ENCODE measurements at regions not wholly inside any gene's neighbourhood (a gene's known extent, or its start where the extent isn't known, plus 50 kb on each side); places are given as distances from the start of the nearest gene placed in this dataset.

DNA sequence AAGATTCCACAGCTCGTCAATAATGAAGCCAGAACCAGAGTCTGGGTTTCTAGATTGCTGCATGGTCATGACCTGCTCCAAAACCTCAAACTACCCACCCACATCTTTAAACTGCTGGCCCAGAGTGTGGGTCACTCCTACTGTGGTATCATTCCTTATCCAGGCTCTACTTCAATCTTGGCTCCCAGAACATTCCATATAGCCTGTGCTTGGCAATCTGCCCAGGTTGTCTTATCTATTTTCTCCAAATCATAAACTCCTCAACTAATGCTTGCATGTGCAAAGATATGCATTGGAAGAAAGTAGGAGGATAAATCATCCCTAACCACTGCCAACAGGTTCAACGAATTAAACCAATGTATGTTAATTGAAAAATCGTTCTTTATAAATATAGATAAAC, 169.7 kb downstream of the ANXA2 start:
- no peak overlapping the region for H2AFZ ChIP-seq (ENCODE audit: control insufficient read depth, low read depth, low read length)
- no peak for FAIRE-seq
- ChIA-PET RAD21 (ENCODE audit: unreplicated experiment) (no interaction called here), SMC1A (ENCODE audit: uncharacterized antibody, unreplicated experiment) (interaction anchor here (0.7 to 1.3 kb wide), 3 partner anchors 9 to 287 kb away, joined by 3 read pairs; no protein-coding TSS in a partner anchor), POLR2A (no interaction called here), CTCF (no interaction called here)
- peaks cover 0 to 1% of the 10 kb centered on the region in 2 experiments; a peak in 1 of 4 replicates for H3K27me3 ChIP-seq (replicated peaks in 1 of 2; ENCODE audit: control insufficient read depth in 2 of 2, insufficient read depth in 2 of 2, low read length in 1 of 2)
- H3K9me3 ChIP-seq (replicated peaks; ENCODE audit: control insufficient read depth, insufficient read depth, low read length), result no peaks in the 10 kb centered on the region
- H3K4me1 ChIP-seq (ENCODE audit: control insufficient read depth, insufficient read depth, low read length), result no peaks in the 10 kb centered on the region
- 17% methylated on average over 3 of the region's 3 CpGs for WGBS (ENCODE audit: insufficient coverage, insufficient replicate concordance, low lambda C conversion rate, missing lambda C conversion rate)
- in situ Hi-C loops (cut with MboI), result no loop called here
- H3K27ac ChIP-seq (ENCODE audit: control insufficient read depth, insufficient read depth), result no peak overlapping the region
- H4K20me1 ChIP-seq (ENCODE audit: control insufficient read depth, insufficient read depth), result no peaks in the 10 kb centered on the region
- H3K36me3 ChIP-seq (ENCODE audit: control insufficient read depth in 2 of 2, insufficient read depth in 2 of 2, low read length in 1 of 2), result no peaks in the 10 kb centered on the region
- BruUV-seq (replicated peaks), result no TSS peak
- no peak overlapping the region for H3K9ac ChIP-seq (ENCODE audit: control insufficient read depth, insufficient read depth, low read length)
- no peak for ATAC-seq
- no peak overlapping the region for H3K4me2 ChIP-seq (ENCODE audit: control insufficient read depth, insufficient read depth)
- no peak for DNase-seq (ENCODE audit: low read depth, low spot score)
- H3K4me3 ChIP-seq, result no peak overlapping the region
- H3K79me2 ChIP-seq (ENCODE audit: control insufficient read depth, insufficient read depth, low read length), result no peaks in the 10 kb centered on the region
- intact Hi-C loops (cut with micrococcal nuclease; ENCODE audit: unreplicated experiment), result no loop called here
- TF ChIP-seq ETV6 (conservative IDR thresholded peaks at IDR 0.05 in 1 of 2, IDR thresholded peaks at IDR 0.05 in 1 of 2; ENCODE audit: borderline replicate concordance in 1 of 2, low read depth in 1 of 2), result no peak
- no peak for TF ChIP-seq EP300 (IDR thresholded peaks at IDR 0.05; ENCODE audit: borderline replicate concordance in 1 of 2, control insufficient read depth in 1 of 2, low read depth in 2 of 2, low read length in 2 of 2)
- TF ChIP-seq FOXK2 (IDR thresholded peaks at IDR 0.05), result no peak
- TF ChIP-seq, protein P1, sequence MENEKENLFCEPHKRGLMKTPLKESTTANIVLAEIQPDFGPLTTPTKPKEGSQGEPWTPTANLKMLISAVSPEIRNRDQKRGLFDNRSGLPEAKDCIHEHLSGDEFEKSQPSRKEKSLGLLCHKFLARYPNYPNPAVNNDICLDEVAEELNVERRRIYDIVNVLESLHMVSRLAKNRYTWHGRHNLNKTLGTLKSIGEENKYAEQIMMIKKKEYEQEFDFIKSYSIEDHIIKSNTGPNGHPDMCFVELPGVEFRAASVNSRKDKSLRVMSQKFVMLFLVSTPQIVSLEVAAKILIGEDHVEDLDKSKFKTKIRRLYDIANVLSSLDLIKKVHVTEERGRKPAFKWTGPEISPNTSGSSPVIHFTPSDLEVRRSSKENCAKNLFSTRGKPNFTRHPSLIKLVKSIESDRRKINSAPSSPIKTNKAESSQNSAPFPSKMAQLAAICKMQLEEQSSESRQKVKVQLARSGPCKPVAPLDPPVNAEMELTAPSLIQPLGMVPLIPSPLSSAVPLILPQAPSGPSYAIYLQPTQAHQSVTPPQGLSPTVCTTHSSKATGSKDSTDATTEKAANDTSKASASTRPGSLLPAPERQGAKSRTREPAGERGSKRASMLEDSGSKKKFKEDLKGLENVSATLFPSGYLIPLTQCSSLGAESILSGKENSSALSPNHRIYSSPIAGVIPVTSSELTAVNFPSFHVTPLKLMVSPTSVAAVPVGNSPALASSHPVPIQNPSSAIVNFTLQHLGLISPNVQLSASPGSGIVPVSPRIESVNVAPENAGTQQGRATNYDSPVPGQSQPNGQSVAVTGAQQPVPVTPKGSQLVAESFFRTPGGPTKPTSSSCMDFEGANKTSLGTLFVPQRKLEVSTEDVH (IDR thresholded peaks at IDR 0.05; ENCODE audit: low read depth, partially characterized antibody), result no peak
- no peak for TF ChIP-seq HCFC1 (IDR thresholded peaks at IDR 0.05; ENCODE audit: low read length)
- TF ChIP-seq EZH2 (IDR thresholded peaks at IDR 0.05; ENCODE audit: borderline replicate concordance, control insufficient read depth, low read depth, low read length), result no peak
- no peak for TF ChIP-seq SRF (IDR thresholded peaks at IDR 0.05; ENCODE audit: low read depth in 2 of 2, low read length in 2 of 2)
- TF ChIP-seq, protein P2, sequence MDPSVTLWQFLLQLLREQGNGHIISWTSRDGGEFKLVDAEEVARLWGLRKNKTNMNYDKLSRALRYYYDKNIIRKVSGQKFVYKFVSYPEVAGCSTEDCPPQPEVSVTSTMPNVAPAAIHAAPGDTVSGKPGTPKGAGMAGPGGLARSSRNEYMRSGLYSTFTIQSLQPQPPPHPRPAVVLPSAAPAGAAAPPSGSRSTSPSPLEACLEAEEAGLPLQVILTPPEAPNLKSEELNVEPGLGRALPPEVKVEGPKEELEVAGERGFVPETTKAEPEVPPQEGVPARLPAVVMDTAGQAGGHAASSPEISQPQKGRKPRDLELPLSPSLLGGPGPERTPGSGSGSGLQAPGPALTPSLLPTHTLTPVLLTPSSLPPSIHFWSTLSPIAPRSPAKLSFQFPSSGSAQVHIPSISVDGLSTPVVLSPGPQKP (IDR thresholded peaks at IDR 0.05; ENCODE audit: low read depth, low read length), result no peak
- TF ChIP-seq, protein P3, sequence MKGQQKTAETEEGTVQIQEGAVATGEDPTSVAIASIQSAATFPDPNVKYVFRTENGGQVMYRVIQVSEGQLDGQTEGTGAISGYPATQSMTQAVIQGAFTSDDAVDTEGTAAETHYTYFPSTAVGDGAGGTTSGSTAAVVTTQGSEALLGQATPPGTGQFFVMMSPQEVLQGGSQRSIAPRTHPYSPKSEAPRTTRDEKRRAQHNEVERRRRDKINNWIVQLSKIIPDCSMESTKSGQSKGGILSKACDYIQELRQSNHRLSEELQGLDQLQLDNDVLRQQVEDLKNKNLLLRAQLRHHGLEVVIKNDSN (IDR thresholded peaks at IDR 0.05; ENCODE audit: borderline replicate concordance, extremely low read length, insufficient read depth, low read depth, low read length), result no peak
- TF ChIP-seq, protein P4, sequence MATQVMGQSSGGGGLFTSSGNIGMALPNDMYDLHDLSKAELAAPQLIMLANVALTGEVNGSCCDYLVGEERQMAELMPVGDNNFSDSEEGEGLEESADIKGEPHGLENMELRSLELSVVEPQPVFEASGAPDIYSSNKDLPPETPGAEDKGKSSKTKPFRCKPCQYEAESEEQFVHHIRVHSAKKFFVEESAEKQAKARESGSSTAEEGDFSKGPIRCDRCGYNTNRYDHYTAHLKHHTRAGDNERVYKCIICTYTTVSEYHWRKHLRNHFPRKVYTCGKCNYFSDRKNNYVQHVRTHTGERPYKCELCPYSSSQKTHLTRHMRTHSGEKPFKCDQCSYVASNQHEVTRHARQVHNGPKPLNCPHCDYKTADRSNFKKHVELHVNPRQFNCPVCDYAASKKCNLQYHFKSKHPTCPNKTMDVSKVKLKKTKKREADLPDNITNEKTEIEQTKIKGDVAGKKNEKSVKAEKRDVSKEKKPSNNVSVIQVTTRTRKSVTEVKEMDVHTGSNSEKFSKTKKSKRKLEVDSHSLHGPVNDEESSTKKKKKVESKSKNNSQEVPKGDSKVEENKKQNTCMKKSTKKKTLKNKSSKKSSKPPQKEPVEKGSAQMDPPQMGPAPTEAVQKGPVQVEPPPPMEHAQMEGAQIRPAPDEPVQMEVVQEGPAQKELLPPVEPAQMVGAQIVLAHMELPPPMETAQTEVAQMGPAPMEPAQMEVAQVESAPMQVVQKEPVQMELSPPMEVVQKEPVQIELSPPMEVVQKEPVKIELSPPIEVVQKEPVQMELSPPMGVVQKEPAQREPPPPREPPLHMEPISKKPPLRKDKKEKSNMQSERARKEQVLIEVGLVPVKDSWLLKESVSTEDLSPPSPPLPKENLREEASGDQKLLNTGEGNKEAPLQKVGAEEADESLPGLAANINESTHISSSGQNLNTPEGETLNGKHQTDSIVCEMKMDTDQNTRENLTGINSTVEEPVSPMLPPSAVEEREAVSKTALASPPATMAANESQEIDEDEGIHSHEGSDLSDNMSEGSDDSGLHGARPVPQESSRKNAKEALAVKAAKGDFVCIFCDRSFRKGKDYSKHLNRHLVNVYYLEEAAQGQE (IDR thresholded peaks at IDR 0.05; ENCODE audit: low read depth, low read length), result no peak
- TF ChIP-seq MEF2B (IDR thresholded peaks at IDR 0.05; ENCODE audit: partially characterized antibody, poor library complexity, severe bottlenecking), result no peak
- TF ChIP-seq ASH2L (IDR thresholded peaks at IDR 0.05; ENCODE audit: borderline replicate concordance, low read depth), result no peak
- no peak for TF ChIP-seq PML (IDR thresholded peaks at IDR 0.05; ENCODE audit: low read length)

All from GM12878 (cell line).